Ramos (cell line): ENCODE measurements at regions not wholly inside any gene's neighbourhood (a gene's known extent, or its start where the extent isn't known, plus 50 kb on each side); places are given as distances from the start of the nearest gene placed in this dataset.

Source experiments
- in situ Hi-C: fragments of 300-500 bp; cut with MboI; formaldehyde crosslinking; loops from one replicate; pipeline ENCODE4 v1.14.3; 2022; ENCODE audit warnings: low sequenced_read_pairs; ENCODE audit not compliant: unreplicated experiment

DNA sequence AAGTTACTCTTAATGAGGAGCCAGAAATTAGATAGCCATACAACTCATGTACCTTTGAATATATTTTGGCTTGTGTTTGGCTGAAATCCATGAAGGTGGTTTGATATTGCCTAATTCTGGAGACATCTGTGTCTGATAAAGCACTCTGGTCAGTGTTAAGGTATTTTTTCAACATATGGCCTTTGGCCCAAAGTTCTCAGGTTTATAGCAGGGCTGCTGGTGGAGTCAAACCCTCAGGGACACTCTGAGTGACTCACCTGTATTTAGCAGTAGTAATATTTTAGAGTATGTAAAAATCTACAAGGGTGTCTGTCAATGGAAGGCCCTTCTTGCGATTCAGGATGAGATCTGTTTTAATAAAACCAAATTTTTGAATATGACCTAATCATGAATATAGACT lies 666.5 kb downstream of the SLC4A3 start:
- in situ Hi-C loops, result no loop called here

DNA sequence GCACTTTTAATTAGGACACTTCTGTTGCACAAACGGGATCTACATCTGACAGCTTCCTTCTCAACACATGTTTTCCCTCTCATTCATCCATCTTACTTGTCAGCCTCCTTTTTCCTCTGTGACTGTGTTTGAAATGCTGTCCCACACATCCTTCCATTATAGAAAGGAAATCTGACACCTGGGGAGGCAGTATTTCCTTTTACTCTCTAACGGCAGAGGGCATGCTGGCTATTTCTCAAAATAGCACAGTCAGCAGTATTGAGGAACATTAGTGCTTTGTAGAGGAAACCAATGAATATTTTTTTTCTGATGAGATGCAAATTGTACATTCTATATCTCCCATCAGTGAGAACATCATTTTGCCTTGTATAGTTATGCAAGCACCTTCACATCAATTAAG lies 668.7 kb downstream of the SLC4A3 start:
- in situ Hi-C loops, result no loop called here

DNA sequence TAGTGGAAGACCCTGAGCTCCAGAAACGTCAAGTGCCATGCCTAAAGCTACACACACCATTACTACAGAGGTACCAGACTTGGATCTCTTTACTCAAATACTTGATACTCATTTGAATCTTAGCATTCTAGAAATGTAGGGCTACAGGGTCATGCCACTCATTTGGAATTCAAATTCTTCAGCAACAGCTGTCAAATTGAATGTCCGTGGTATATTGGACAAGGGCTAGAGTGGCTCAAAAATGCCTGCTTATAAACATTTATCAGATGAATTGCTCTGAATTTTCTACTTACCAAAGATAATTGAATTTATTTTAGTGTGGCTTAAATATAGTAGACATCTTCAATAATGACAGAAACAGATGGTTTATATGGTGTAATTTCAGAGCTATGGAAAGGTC lies 669.7 kb downstream of the SLC4A3 start:
- in situ Hi-C loops, result no loop called here

DNA sequence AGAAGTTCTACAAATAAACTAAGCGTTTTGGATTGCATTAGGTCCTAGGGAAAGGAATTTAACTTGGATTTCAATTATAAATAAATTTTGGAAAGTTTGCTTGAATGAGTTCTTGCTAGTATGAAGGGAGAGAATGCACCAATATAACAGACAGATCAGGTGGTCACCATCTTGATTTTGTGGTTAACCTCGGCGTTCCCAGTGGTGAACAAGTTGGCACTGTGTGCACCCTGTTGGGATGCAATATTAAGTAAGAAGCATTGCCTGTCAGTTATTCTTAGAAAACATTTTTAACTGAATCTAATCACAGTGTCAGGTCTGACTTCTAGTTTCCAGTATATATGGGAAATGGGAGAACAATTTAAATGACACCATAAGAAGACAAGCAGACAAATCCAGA lies 673.4 kb downstream of the SLC4A3 start:
- in situ Hi-C loops, result no loop called here

DNA sequence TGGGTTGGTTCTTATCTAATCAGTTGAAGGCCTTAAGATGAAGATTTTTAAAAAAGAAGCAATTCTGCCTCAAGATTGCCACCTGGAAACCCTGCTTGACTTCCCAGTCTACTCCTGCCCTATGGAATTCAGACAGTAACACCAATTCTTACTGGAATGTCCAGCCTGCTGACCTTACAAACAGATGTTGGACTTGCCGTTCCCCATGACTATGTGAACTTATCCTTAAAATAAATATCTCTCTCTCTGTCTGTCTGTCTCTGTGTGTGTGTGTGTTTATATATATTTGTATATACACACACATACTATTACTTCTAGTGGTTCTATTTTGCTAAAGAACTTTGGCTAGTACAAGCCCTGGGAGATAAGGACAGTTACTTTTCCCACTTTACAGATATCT lies 675.3 kb downstream of the SLC4A3 start:
- in situ Hi-C loops, result no loop called here

DNA sequence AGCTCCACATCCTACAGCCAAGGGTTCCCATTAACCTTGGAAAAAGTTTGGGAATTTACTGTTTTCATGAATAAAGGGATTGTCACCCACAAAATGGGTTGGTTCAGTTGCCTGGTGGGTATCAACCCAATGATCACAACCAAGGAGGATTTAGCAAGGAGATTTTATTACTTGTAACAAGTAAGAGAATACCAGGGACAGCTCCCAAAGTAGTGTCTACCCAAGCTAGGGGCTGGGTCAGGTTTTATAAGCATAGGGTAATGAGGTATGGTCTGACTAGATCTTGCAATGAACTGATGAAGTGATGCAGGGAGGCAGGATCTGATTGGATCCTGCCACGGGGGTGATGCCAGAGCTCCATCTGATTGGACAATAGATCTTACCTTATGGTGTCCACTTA lies 681.8 kb downstream of the SLC4A3 start:
- in situ Hi-C loops, result no loop called here

DNA sequence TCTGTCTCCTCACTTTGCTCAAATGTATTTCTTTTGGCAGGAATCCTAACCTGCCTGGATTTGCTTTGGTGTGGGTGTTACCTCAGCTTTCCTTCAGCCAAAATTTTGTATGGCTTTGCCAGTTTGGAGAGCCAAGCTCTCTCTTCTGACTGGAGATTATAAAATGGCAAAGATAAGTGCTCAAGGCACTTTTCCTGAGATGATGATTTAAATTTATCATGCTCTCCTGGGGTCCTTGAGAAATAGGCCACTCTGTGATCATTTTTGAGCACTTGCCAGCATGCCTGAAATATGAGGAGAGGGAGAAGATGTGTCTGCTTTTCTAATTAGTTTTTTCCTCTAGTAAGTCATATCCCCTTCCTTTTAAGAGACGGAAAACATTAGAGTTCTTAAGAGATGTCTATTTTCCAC lies 683.0 kb downstream of the SLC4A3 start:
- in situ Hi-C loops, result no loop called here

DNA sequence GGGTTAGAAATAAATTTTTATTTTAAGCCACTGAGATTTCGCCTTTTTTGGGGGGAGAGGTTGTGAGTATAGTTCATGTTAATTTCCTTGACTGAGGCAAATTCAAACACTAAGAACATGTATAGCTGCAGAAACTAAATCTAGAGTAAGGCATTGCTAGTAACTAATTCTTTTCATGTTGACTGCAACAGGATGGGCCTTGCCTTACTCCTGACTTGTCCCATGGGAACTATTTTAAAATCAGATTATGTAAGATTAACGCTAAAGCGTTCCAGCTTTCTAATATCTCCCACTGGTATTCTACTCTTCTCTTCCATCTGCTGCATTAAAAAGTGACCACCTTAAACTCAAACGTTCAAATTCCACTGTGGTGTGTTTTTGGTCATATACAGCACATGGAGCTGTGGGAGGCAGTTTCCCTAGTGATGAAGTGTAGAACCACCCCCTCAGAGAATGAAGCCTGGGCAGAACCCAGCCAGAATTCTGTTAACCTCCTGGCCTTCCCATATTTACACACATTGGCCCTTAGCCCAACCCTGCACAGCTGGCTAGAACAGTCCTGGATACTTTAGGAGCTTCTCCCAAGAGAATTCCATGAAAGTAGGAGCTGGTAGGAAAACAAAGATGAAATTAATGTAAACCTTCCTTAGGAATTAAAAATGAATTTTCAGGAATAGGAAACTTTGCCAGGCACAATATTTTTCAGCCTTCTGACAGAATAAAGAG lies 687.8 kb downstream of the SLC4A3 start:
- in situ Hi-C loops, result no loop called here

DNA sequence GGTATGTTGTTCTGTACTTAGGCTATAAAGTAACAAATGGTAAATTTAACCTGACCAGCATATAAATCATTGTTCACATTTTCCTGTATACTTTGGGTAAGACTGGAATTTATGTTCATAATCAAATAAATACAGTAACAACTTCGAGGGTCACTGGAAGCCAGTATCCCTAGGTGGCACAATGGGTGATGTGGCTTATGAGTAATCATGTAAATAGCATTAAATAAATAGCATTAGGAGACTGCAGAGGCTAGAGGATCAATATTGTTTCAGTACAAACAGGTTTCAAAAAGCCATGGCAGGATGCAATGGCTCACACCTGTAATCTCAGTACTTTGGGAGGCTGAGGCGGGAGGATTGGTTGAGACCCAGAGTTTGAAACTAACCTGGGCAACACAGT lies 690.6 kb downstream of the SLC4A3 start:
- in situ Hi-C loops, result no loop called here

DNA sequence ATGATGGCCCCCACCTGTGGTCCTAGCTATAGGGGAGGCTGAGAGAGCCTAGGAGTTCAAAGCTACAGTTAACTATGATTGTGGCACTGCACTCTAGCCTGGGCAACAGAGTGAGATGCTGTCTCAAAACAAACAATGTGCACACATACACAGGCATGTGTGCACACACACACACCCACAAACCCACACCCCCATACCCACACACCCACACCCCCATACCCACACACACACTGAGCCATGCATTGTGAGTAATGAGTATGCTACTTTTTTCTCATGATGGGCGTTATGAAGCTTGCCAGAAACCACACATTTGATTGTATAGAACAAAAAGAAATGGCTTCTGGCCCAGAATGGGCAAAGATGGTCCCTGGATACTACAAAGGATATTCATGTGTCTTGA lies 691.1 kb downstream of the SLC4A3 start:
- in situ Hi-C loops, result no loop called here

DNA sequence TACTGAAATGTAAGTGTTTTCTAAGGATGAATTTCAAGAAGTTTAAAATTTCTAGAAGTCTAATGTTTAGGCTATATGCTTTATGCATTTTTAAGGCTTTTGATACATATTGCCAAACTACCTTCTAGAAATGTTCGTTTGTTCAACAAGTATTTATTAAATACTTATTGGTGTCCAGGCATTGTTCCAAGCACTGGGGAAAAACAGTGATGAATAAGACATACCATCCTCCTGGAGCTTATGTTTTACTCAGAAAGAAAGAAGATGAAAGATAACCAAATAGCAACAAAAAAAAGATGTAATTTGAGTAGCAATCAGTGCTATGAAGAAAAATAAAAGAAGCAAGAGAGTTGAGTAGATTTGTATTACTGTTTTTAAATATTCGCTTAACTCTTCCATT lies 692.9 kb downstream of the SLC4A3 start:
- in situ Hi-C loops, result no loop called here

DNA sequence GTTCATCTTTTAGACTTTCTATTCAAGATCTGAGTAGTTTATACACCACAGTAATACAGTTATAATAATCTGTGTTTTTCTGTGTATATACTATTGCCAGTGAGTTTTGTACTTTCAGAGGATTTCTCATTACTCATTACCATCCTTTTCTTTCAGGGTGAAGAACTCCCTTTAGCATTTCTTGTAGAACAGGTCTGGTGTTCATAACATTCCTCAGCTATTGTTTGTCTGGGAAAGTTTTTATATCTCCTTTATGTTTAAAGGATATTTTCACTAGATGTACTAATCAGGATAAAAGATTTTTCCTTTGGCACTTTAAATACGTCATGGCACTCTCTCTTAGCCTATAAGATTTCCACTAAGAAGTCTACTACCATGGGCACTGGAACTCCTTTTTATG lies 705.5 kb downstream of the SLC4A3 start:
- in situ Hi-C loops, result no loop called here

DNA sequence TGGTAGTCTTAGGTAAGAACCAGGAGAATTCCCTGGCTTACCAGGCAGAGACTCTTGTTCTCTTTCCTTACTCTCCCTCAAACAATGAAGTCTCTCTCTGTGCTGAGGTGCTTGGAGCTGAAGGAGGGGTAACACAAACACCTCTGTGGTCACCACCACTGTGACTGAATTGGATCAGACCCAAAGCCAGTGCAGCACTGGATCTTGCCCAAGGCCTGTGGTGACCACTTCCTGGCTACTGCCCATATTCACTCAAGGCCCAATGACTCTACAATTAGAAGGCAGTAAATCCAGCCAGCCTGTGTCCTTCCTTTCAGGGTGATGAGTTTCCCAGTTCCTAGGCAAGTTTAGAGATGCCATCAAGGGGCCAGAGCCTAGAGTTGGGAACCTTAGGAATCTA lies 706.8 kb downstream of the SLC4A3 start:
- in situ Hi-C loops, result no loop called here

DNA sequence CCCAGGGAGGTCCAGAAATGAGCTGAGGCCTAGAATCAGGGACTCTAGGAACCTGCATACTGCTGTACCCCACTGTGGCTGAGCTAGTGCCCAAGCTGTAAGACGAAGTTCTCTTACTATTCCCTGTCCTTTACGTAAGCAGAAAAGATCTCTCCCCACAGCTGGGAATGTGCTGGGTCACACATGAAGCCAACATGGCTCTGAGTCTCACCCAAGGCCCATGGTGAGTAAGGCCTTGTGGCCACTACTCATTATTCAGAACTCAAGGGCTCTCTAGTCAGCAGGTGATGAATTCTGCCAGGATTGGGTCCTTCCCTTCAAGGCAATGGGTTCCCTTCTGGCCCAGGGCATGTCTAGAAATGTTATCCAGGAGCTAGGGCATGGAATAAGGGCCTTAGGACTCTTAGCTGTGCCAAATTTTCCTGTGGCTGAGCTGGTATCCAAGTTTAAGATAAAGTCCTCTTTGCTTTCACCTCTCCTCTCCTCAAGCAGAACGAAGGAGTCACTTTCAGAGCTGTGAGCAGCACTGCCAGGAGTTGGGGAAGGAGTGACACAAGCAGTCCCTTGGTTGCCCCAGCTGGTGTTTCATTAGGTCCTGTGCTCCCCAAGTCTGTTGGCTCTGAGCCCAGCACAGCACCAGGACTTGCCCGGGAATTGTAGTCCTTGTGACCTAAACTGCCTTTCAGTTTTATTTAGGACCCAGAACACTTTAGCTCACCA lies 707.6 kb downstream of the SLC4A3 start:
- in situ Hi-C loops, result no loop called here

DNA sequence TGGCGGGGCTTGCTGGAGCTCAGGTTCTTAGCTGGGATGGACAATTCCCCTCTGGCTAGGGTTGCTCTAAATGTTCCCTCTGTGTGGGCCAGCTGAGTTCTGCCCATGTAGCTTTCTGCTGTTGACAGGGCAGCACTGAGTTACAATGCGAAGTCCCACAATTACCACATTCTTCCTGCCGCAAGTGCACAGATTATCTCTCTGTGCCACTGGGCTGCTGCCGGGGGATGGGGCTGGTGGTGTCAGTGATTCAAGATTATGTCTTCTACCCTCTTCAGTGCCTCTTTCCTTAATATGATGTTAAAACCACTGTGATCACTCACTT lies 708.1 kb downstream of the SLC4A3 start:
- in situ Hi-C loops, result no loop called here

DNA sequence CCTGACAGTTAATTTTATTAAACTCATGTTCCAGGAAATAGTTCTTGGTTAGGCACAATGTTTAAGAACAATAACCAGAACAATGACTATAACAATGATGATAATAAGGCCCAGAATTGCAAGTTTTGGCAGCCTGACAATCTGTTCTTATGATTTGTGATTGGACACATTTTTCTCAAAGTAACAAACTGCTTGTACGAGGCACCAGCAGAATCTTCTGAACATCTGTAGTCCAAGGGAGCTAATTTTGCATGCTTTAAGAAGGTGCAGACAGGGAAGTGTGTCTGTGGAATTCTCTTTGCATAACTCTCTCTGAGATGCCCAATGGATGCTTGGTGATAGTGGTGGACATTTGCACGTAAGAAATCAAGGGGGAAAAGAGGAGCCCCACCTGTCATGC lies 709.3 kb downstream of the SLC4A3 start:
- in situ Hi-C loops, result no loop called here

DNA sequence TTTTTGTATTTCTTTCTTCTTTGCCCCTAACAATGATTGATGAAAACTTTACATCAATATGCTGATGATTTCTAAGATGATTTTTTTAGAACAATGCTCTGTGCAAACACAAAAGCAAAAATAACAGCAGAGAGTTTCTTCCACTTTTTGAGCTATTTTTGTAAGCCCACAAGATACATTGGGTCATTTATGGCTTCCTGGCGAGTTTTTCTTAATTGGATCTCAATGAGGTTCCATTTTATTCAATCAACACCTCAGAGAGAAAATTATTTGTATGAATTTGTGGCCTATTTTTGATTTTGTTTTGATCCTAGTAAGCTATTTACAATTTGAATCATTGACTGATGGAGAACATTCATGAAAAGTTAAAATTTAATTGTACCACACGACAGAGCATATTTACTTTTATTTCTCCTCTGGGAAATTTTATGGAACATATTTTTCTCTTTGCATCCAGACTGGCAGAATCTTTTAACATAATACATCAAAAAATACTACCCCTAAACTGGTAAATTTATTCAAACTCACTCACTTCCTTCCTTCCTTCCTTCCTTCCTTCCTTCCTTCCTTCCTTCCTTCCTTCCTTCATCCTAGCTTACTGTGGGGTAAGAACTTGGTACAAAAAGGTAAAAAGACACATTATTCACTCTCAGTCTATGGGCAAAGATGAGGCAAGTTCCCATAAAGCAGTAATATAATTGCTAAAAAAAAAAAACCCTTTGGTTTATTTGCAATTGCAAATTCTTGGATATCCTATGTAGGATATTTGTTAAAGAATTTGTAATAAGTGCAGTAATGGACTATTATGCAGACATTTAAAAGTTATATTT lies 710.4 kb downstream of the SLC4A3 start:
- in situ Hi-C loops, result no loop called here

DNA sequence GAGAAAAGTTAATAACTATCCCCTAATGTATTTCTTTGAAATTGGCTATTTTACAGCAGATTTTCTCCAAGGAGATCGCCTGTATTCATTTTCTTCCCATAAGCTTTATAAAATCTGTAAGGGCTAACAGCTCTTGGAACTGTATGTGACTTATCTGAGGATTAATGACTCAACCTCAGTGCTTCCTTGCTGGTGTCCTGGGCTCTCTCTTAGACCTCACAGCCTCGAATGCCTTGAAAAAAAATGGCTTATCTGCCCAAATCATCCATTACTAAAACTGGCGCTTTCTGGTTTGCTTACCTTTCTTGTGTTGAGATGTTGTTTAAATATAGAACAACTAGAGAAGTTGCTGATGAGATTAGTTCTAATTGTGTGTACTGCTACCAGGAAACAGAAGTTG lies 713.6 kb downstream of the SLC4A3 start:
- in situ Hi-C loops, result no loop called here

DNA sequence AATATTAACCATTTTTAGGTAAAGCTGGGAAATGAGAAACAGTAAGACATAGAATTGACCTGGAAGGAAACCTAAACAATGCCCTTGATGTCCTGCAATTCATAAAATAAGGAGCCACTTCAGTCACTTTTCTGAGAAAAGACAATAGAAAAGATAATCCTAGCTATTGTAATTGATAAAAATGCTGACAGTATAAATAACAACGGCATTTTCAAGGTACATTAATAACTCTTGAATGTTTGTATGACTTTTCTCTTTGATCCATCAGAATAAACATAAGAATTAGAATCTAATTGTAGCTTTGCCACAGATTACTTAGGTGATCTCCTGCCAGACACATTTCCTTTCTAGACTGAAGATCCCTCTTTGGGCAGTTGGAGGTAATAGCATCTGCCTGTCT lies 719.5 kb downstream of the SLC4A3 start:
- in situ Hi-C loops, result no loop called here

DNA sequence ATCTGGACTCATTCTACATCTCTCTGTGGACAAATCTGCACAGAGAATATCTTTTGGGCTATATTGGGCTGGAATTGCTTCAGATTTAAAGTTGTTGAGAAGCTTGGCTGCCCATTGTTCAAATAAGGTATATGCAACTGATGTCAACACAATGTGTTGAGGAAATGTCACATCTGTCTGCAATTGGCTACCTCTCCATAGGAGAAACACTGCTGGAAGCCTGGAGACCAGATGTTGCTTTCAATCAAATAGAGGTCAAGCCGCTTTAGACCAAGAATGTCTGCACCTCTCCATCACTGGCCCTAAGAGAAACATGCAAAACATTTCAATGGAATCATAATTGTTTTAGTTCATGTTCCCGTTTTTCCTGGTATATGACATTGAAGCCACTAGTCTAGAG lies 720.2 kb downstream of the SLC4A3 start:
- in situ Hi-C loops, result no loop called here

DNA sequence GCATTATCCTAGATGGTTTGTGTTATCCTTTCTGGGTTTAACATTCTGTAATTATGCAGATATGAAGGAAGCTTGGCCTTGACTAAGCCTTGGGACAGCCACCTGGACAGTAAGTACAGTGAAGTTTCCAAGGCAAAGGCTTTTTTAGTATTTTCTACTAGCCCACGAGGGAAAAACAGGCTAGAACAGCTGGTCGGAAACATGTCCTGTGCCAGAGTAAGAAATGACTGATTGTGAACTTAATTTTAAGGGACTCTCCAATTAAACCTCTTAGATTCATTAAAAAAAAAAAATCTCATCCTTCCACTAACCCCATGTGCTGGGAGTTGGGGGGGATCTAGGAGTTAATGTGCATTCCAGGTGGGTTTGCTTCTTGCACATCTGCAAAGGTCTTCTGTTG lies 720.8 kb downstream of the SLC4A3 start:
- in situ Hi-C loops, result no loop called here
